CD4-positive, alpha-beta T cell treated with Interferon gamma for 1 hour (primary cell): ENCODE measurements at regions not wholly inside any gene's neighbourhood (a gene's known extent, or its start where the extent isn't known, plus 50 kb on each side); places are given as distances from the start of the nearest gene placed in this dataset.

Source experiments
- DNase-seq: peaks from one replicate; pipeline ENCODE4 v3.0.0-alpha.2; 2020

GRCh38 chr22:48333816-48334735 is 1493.6 kb downstream of the BRD1 start:
- DNase-seq: no peak

DNA sequence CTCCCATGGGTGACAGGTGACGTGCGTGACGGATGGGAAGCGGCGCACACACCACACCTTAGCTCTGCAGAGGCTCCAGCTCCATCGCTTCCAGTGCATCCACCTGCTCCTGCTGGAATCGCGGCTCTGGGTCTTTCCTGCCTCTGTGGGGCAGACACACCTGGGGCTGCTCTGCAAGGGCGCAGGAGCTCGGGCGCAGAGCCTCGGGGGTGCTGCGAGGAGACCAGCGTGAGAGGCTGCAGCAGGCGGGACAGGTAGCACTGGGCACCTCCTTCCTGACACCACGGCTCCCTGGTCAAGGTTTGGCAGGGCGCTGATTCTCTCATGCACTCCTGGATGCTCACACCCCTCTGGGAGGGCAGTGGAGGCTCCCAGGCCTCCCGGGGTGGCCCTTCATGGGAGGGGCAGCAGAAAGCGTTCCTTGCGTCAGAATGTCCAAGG is 1494.3 kb downstream of the BRD1 start:
- no peak for DNase-seq

- no peak for DNase-seq
Measured at GRCh38 chr22:48332438-48333322, 1495.0 kb downstream of the BRD1 start.

DNA sequence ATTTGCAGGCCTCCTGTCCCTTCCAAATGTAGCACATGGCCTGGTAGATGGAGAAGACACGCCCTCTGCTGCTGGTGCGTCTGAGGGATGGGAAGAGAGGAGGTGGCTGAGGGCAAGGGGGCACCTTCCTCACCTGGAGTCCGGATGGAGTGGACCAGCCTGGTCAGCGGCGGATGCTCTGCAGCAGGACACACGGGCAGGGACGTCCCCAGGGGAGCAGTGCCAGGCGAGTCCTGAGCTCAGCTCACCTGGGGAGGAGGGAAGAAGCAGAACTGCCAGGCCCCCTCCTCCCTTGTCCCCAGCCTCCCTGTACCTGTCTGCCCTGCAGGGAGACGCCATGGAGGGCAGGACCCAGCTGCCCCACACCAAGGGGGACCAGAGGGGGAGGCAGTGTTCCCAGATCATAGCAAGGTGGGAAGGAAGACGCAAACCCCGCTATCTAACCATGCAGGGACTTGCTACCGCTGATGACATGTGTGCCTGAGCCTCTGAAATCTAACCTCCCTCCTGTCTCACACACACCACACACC is 1495.9 kb downstream of the BRD1 start:
- no peak for DNase-seq

- no peak for DNase-seq
Measured at GRCh38 chr22:48331266-48331665, 1496.4 kb downstream of the BRD1 start.

- no peak for DNase-seq
Measured at GRCh38 chr22:48327721-48328120, 1500.0 kb downstream of the BRD1 start.

GRCh38 chr22:48323746-48324145 is 1503.9 kb downstream of the BRD1 start:
- DNase-seq: no peak

DNA sequence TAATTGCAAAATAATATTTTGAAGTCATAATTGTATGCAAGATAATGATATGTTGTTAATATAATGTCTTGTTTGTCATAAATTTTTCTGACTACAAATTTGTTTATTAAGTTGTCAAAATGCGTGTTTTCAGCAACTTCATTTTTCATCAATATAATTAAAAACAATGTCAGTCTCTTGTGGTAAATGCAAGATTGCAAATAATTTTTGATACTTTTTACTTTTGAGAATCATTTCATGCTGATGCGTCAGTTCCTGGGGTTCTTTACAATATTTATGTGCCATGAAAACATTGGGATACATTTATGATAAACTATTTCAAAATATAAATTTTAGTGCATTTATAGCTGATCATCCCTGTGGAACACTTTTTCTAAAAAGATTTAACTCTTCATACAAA is 1504.8 kb downstream of the BRD1 start:
- DNase-seq: no peak

- DNase-seq: no peak
Measured at GRCh38 chr22:48321986-48322545, 1505.6 kb downstream of the BRD1 start.

DNA sequence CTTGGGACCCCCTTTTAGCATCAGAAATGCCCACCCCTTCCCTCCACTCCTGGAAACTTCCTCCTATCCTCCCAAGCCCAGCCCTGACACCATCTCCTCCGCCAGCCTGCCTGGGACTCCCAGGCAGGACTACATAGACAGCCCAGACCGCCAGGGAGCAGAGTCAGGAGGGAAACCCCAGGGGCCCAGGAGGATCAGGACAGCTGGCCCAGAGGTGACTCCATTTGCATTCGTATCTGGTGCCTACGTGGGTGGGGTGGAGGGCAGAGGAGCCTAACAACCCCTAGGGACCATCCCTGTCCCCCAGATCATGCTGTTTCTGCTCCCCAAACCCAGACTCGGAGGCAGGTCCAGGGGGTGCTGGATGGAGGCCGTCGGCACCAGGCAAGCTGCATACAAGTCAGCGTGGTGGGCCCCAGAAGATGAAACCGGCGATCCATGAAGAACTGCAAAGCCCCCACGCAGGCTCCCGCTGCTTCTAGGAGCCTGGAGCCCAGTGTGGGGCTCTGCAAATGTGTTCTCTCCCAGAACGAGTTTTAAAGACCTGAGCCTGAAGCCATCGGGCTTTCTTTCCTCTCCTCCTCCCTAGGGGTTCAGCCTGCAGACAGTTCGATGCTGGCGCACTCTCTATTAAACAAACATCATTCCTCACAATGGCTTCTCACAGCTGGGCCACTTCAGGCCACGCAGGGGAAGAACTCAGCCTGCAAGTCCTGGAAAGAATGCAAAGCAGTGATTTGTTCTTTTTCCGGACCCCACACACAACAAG is 1506.8 kb downstream of the BRD1 start:
- DNase-seq: no peak

DNA sequence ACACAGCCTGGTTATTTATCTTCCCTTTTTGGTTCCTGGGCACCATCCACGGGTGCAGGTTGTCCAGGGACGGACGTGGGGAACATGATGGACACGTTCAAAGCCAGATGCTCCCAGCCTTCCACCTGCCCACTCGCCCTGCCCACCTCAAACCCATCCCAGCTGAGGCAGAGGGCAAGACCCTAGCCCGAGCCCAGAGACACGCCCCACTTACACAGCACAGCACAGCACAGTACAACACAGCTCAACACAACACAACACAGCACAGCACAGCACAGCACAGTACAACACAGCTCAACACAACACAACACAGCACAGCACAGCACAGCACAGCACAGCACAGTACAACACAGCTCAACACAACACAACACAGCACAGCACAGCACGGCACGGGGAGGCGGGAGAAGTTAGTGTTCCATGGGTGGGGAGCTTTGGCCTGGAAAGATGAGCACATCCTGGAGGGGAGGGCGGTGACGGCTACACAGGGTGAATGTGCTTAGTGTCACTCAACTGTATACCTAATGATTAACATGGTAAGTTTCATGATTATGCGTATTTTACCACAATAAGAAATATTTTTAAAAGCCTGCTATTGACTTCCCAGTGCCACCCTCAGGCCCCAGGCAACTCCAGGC is 1507.5 kb downstream of the BRD1 start:
- DNase-seq: no peak

GRCh38 chr22:48319321-48320047 is 1508.2 kb downstream of the BRD1 start:
- DNase-seq: no peak

- DNase-seq: no peak
Measured at GRCh38 chr22:48318575-48319320, 1508.9 kb downstream of the BRD1 start.

GRCh38 chr22:48318173-48318572 is 1509.5 kb downstream of the BRD1 start:
- DNase-seq: no peak

GRCh38 chr22:48316257-48317250 is 1511.1 kb downstream of the BRD1 start:
- no peak for DNase-seq

DNA sequence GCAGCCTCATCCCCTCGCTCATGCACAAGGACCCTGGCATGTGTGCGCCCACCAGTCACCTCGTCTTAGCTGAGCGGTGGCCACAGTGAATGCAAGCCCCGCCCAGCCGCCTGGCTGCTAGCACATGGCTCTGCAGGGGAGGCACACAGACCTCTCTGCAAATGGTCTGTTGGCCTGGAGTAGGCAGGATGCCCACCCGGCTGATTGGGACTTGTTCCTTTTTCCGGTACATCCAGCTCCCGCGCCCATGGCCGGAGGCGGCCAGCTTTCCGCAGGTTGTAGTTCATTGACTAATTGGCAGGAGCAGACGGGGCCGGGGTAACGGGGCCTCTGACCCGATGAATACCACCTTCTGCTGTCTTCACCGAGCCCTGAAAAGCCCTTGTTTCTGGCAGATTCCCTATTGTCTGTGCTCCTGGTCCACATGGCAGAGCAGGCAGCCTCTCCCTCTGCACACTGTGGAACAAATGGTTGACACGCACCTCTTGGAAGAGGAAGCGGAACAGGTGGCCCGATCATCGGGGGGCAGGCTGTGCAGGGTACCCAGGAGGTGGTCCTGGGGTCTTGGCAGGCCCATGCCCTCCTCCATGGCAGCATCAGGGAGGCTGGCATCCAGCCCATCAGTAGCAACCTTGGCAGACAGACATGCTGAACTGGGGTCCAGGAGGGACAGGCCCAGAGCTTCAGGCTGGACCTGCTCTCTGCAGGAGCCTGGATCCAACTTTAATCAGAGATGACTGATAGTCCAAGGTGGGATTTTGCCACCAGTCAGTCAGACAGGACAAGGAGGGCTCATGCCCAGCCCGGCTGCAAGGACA is 1512.0 kb downstream of the BRD1 start:
- no peak for DNase-seq

GRCh38 chr22:48314073-48314472 is 1513.6 kb downstream of the BRD1 start:
- DNase-seq: no peak

DNA sequence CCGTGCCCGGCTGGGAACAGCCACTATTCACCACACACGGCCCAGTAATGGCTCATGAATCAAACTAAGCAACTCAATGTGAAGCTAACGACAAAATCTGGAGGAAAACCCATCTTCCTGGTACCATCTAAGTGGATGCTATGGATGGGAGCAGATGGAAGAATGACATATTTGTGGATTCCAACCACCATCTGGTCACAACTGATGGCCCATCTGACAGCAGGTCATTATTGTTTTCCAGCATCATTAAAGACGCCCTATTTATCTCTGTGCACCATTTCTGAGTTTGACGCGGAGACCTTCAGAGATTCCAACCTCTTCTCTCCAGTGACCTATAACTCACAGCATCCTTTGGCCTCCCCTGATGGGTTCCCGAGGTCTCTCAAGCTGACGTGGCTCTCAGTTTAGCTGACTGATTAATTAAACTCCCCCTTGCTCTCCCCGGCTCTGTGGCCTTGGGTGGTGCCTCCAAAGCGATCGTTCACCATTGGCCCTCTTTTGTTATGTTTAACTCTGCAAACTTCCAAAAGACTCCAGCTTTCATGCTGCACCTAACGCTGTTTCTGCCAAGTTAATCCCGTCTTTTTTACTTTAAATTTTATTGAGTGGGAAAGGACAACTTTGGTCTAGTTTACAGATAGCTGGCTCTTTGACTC is 1514.4 kb downstream of the BRD1 start:
- DNase-seq: no peak
